ENCODE measurements at regions not wholly inside any gene's neighbourhood (a gene's known extent, or its start where the extent isn't known, plus 50 kb on each side); places are given as distances from the start of the nearest gene placed in this dataset.

GRCh38 chr3:176415661-176416295 is 781.5 kb downstream of the TBL1XR1 start:
- CTCF ChIA-PET, result no interaction called here
- POLR2A ChIA-PET, result no interaction called here
- H3K4me3 ChIP-seq (ENCODE audit: low read depth, low read length), result no peak overlapping the region
- no peak for DNase-seq (ENCODE audit: low read depth, low spot score)
- no peak for TF ChIP-seq CTCF (IDR thresholded peaks at IDR 0.05; ENCODE audit: insufficient read depth, low read length, missing control alignments)

- POLR2A ChIA-PET, result interaction anchor here (1.0 kb wide), 1 partner anchor 10 kb away, joined by 4 read pairs; no protein-coding TSS in a partner anchor
- no peak overlapping the region for H3K4me3 ChIP-seq (ENCODE audit: low read depth, low read length)
- CTCF ChIA-PET, result interaction anchor here (1.4 kb wide), 1 partner anchor 18 kb away, joined by 3 read pairs; no protein-coding TSS in a partner anchor
- no peak for DNase-seq (ENCODE audit: low read depth, low spot score)
- TF ChIP-seq CTCF (IDR thresholded peaks at IDR 0.05; ENCODE audit: insufficient read depth, low read length, missing control alignments), result no peak
These were observed 784.5 kb downstream of the TBL1XR1 start for GRCh38 chr3:176412771-176413170.

- no peak for TF ChIP-seq CTCF (IDR thresholded peaks at IDR 0.05; ENCODE audit: insufficient read depth, low read length, missing control alignments)
- DNase-seq (ENCODE audit: low read depth, low spot score), result no peak
- CTCF ChIA-PET, result interaction anchor here (1.1 to 1.2 kb wide), 2 partner anchors 17 to 27 kb away, joined by 3 to 4 read pairs; no protein-coding TSS in a partner anchor
- no peak overlapping the region for H3K4me3 ChIP-seq (ENCODE audit: low read depth, low read length)
- POLR2A ChIA-PET, result interaction anchor here (1.4 kb wide), 1 partner anchor 9 kb away, joined by 4 read pairs; no protein-coding TSS in a partner anchor
These were observed 793.8 kb downstream of the TBL1XR1 start for GRCh38 chr3:176403531-176403930.

- H3K4me3 ChIP-seq (ENCODE audit: low read depth, low read length), result no peak overlapping the region
- no peak for DNase-seq (ENCODE audit: low read depth, low spot score)
- ChIA-PET POLR2A (no interaction called here), CTCF (no interaction called here)
- no peak for TF ChIP-seq CTCF (IDR thresholded peaks at IDR 0.05; ENCODE audit: insufficient read depth, low read length, missing control alignments)
These were observed 796.1 kb downstream of the TBL1XR1 start for GRCh38 chr3:176401211-176401610.

GRCh38 chr3:176399193-176399592 is 798.1 kb downstream of the TBL1XR1 start:
- no peak overlapping the region for H3K4me3 ChIP-seq (ENCODE audit: low read depth, low read length)
- DNase-seq (ENCODE audit: low read depth, low spot score), result no peak
- POLR2A ChIA-PET, result no interaction called here
- no peak for TF ChIP-seq CTCF (IDR thresholded peaks at IDR 0.05; ENCODE audit: insufficient read depth, low read length, missing control alignments)
- CTCF ChIA-PET, result no interaction called here

- no peak for TF ChIP-seq CTCF (IDR thresholded peaks at IDR 0.05; ENCODE audit: insufficient read depth, low read length, missing control alignments)
These were observed 802.0 kb downstream of the TBL1XR1 start for GRCh38 chr3:176395240-176395639.

More at GRCh38 chr3:176395240-176395639, 802.0 kb downstream of the TBL1XR1 start:
- ChIA-PET CTCF (no interaction called here), POLR2A (no interaction called here)
- peak; percentile 38 for DNase-seq (ENCODE audit: low read depth, low spot score)
- no peak overlapping the region for H3K4me3 ChIP-seq (ENCODE audit: low read depth, low read length)

Data from AG04449 (cell line).